NCI-H1092 treated with DMSO at 0.1 percent for 48 hours (cell line): ENCODE measurements at regions not wholly inside any gene's neighbourhood (a gene's known extent, or its start where the extent isn't known, plus 50 kb on each side); places are given as distances from the start of the nearest gene placed in this dataset.
"Not testable (repeated sequence)": the region's sequence is repeated elsewhere in the genome, so short reads cannot be mapped to it uniquely, and the experiment has no call there.

Experiments
- DNase-seq: peaks from one replicate; lab custom pipeline; 2025; lab: John Stamatoyannopoulos, UW

GRCh38 chr1:228669242-228669585 lies 66.1 kb upstream of the RHOU start:
- DNase-seq: no peak

GRCh38 chr1:228681076-228681565 lies 54.2 kb upstream of the RHOU start:
- DNase-seq: not testable (repeated sequence)

- DNase-seq: no peak
These were observed 51.9 kb upstream of the RHOU start for GRCh38 chr1:228683428-228683827.

GRCh38 chr1:228684607-228685006 lies 50.7 kb upstream of the RHOU start:
- DNase-seq: no peak

GRCh38 chr1:228685081-228685660 lies 50.1 kb upstream of the RHOU start:
- no peak for DNase-seq
